Transverse colon (tissue), 4 donors: ENCODE measurements at regions not wholly inside any gene's neighbourhood (a gene's known extent, or its start where the extent isn't known, plus 50 kb on each side); places are given as distances from the start of the nearest gene placed in this dataset.

Experiments
- CTCF ChIP-seq, 5 experiments: fragments of 200-600 bp in 3 of 5; fragments of 450-650 bp in 2 of 5; sonication (generic) in 3 of 5; IDR thresholded peaks; 1 replicate in 2 of 5; 2 replicates in 3 of 5; pipeline ENCODE4 v1.5.1; 2016 to 2017; ENCODE audit warnings: antibody characterized with exemption in 5 of 5, inconsistent platforms in 3 of 5, mild to moderate bottlenecking in 2 of 5, moderate library complexity in 1 of 5
- EP300 ChIP-seq: sonication (generic); formaldehyde crosslinking; IDR thresholded peaks from one replicate; pipeline ENCODE4 v1.6.1; 2017; ENCODE audit warnings: antibody characterized with exemption, low read depth
- POLR2A ChIP-seq: fragments of 450-650 bp; IDR thresholded peaks from one replicate; pipeline ENCODE4 v1.6.1; 2016; ENCODE audit warnings: antibody characterized with exemption, mild to moderate bottlenecking, moderate library complexity
- POLR2AphosphoS5 ChIP-seq, 3 donors: sonication (generic); formaldehyde crosslinking; IDR thresholded peaks; one replicate each; pipeline ENCODE4 v1.6.1; 2016; ENCODE audit warnings: antibody characterized with exemption in 3 of 3

GRCh38 chr15:94555841-94556519 lies 324.6 kb downstream of the MCTP2 start:
- no peak for TF ChIP-seq CTCF (IDR thresholded peaks at IDR 0.05)
- TF ChIP-seq POLR2AphosphoS5 (IDR thresholded peaks at IDR 0.05) = no peak
- TF ChIP-seq EP300 = no peak
- TF ChIP-seq POLR2A = no peak
